Thyroid gland (tissue), 4 donors: ENCODE measurements at regions not wholly inside any gene's neighbourhood (a gene's known extent, or its start where the extent isn't known, plus 50 kb on each side); places are given as distances from the start of the nearest gene placed in this dataset.

Experiments used
- CTCF ChIP-seq, 6 experiments: fragments of 200-600 bp in 3 of 6; fragments of 450-650 bp in 3 of 6; sonication (generic) in 3 of 6; IDR thresholded peaks; one replicate each; pipeline ENCODE4 v1.5.1; 2016 to 2019; ENCODE audit warnings: antibody characterized with exemption in 6 of 6, mild to moderate bottlenecking in 2 of 6, inconsistent platforms in 1 of 6, moderate library complexity in 1 of 6
- POLR2A ChIP-seq, 2 donors: fragments of 450-650 bp; IDR thresholded peaks; one replicate each; pipeline ENCODE4 v1.6.1; 2017; ENCODE audit warnings: antibody characterized with exemption in 2 of 2, mild to moderate bottlenecking in 2 of 2, moderate library complexity in 1 of 2

- no peak for TF ChIP-seq POLR2A (IDR thresholded peaks at IDR 0.05)
- TF ChIP-seq CTCF (IDR thresholded peaks at IDR 0.05), result no peak
Observed at GRCh38 chr1:57894315-57894714, 470.5 kb upstream of the DAB1 start.
